ENCODE measurements at regions not wholly inside any gene's neighbourhood (a gene's known extent, or its start where the extent isn't known, plus 50 kb on each side); places are given as distances from the start of the nearest gene placed in this dataset.

GRCh38 chr18:10213526-10213925, 240.9 kb upstream of the APCDD1 start:
- TF ChIP-seq ZBTB20 (tag by site-specific recombination; IDR thresholded peaks at IDR 0.05) (no peak), ZFP3 (tag by site-specific recombination; IDR thresholded peaks at IDR 0.05; ENCODE audit: low read depth) (no peak), ZNF350 (tag by site-specific recombination; IDR thresholded peaks at IDR 0.05) (no peak), ZNF624 (tag by site-specific recombination; IDR thresholded peaks at IDR 0.05) (no peak), PRDM4 (tag by site-specific recombination; IDR thresholded peaks at IDR 0.05) (no peak), HOXA7 (CRISPR knock-in tag; IDR thresholded peaks at IDR 0.05; ENCODE audit: borderline replicate concordance) (no peak), ZNF639 (tag by site-specific recombination; IDR thresholded peaks at IDR 0.05) (no peak), YY1 (tag by site-specific recombination; IDR thresholded peaks at IDR 0.05) (no peak), ZFP41 (tag by site-specific recombination; IDR thresholded peaks at IDR 0.05; ENCODE audit: borderline replicate concordance) (no peak), ZNF48 (tag by site-specific recombination; IDR thresholded peaks at IDR 0.05) (no peak), ZNF341 (tag by site-specific recombination; IDR thresholded peaks at IDR 0.05; ENCODE audit: low read depth) (no peak)
- TF ChIP-seq, protein P1, sequence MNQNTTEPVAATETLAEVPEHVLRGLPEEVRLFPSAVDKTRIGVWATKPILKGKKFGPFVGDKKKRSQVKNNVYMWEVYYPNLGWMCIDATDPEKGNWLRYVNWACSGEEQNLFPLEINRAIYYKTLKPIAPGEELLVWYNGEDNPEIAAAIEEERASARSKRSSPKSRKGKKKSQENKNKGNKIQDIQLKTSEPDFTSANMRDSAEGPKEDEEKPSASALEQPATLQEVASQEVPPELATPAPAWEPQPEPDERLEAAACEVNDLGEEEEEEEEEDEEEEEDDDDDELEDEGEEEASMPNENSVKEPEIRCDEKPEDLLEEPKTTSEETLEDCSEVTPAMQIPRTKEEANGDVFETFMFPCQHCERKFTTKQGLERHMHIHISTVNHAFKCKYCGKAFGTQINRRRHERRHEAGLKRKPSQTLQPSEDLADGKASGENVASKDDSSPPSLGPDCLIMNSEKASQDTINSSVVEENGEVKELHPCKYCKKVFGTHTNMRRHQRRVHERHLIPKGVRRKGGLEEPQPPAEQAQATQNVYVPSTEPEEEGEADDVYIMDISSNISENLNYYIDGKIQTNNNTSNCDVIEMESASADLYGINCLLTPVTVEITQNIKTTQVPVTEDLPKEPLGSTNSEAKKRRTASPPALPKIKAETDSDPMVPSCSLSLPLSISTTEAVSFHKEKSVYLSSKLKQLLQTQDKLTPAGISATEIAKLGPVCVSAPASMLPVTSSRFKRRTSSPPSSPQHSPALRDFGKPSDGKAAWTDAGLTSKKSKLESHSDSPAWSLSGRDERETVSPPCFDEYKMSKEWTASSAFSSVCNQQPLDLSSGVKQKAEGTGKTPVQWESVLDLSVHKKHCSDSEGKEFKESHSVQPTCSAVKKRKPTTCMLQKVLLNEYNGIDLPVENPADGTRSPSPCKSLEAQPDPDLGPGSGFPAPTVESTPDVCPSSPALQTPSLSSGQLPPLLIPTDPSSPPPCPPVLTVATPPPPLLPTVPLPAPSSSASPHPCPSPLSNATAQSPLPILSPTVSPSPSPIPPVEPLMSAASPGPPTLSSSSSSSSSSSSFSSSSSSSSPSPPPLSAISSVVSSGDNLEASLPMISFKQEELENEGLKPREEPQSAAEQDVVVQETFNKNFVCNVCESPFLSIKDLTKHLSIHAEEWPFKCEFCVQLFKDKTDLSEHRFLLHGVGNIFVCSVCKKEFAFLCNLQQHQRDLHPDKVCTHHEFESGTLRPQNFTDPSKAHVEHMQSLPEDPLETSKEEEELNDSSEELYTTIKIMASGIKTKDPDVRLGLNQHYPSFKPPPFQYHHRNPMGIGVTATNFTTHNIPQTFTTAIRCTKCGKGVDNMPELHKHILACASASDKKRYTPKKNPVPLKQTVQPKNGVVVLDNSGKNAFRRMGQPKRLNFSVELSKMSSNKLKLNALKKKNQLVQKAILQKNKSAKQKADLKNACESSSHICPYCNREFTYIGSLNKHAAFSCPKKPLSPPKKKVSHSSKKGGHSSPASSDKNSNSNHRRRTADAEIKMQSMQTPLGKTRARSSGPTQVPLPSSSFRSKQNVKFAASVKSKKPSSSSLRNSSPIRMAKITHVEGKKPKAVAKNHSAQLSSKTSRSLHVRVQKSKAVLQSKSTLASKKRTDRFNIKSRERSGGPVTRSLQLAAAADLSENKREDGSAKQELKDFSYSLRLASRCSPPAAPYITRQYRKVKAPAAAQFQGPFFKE (tag by site-specific recombination; IDR thresholded peaks at IDR 0.05; ENCODE audit: borderline replicate concordance), result no peak
- TF ChIP-seq, protein P2, sequence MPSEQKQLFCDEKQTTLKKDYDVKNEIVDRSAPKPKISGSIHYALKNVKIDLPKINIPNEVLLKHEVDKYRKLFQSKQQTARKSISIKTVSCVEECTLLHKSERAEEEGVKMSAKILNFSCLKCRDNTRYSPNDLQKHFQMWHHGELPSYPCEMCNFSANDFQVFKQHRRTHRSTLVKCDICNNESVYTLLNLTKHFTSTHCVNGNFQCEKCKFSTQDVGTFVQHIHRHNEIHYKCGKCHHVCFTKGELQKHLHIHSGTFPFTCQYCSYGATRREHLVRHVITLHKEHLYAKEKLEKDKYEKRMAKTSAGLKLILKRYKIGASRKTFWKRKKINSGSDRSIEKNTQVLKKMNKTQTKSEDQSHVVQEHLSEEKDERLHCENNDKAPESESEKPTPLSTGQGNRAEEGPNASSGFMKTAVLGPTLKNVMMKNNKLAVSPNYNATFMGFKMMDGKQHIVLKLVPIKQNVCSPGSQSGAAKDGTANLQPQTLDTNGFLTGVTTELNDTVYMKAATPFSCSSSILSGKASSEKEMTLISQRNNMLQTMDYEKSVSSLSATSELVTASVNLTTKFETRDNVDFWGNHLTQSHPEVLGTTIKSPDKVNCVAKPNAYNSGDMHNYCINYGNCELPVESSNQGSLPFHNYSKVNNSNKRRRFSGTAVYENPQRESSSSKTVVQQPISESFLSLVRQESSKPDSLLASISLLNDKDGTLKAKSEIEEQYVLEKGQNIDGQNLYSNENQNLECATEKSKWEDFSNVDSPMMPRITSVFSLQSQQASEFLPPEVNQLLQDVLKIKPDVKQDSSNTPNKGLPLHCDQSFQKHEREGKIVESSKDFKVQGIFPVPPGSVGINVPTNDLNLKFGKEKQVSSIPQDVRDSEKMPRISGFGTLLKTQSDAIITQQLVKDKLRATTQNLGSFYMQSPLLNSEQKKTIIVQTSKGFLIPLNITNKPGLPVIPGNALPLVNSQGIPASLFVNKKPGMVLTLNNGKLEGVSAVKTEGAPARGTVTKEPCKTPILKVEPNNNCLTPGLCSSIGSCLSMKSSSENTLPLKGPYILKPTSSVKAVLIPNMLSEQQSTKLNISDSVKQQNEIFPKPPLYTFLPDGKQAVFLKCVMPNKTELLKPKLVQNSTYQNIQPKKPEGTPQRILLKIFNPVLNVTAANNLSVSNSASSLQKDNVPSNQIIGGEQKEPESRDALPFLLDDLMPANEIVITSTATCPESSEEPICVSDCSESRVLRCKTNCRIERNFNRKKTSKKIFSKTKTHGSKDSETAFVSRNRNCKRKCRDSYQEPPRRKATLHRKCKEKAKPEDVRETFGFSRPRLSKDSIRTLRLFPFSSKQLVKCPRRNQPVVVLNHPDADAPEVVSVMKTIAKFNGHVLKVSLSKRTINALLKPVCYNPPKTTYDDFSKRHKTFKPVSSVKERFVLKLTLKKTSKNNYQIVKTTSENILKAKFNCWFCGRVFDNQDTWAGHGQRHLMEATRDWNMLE (tag by site-specific recombination; conservative IDR thresholded peaks at IDR 0.05; ENCODE audit: low read depth), result no peak
- TF ChIP-seq, protein P3, sequence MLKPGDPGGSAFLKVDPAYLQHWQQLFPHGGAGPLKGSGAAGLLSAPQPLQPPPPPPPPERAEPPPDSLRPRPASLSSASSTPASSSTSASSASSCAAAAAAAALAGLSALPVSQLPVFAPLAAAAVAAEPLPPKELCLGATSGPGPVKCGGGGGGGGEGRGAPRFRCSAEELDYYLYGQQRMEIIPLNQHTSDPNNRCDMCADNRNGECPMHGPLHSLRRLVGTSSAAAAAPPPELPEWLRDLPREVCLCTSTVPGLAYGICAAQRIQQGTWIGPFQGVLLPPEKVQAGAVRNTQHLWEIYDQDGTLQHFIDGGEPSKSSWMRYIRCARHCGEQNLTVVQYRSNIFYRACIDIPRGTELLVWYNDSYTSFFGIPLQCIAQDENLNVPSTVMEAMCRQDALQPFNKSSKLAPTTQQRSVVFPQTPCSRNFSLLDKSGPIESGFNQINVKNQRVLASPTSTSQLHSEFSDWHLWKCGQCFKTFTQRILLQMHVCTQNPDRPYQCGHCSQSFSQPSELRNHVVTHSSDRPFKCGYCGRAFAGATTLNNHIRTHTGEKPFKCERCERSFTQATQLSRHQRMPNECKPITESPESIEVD (tag by site-specific recombination; IDR thresholded peaks at IDR 0.05), result no peak
- Histone ChIP-seq H3K27ac (ENCODE audit: extremely low read depth, low read depth, low read length) (no peak overlapping the region), H3K36me3 (ENCODE audit: control insufficient read depth in 2 of 2, insufficient read depth in 1 of 2, low read length in 2 of 2) (no peaks in the 10 kb centered on the region), H3K9me3 (ENCODE audit: control insufficient read depth, insufficient read depth, low read depth, low read length) (no peaks in the 10 kb centered on the region), H3K4me1 (ENCODE audit: control insufficient read depth, insufficient read depth, low read length) (no peaks in the 10 kb centered on the region), H3K4me3 (ENCODE audit: low read depth, low read length) (no peak overlapping the region)
- ChIA-PET POLR2A (no interaction called here), CTCF (interaction anchor here (0.6 kb wide), 1 partner anchor 105 kb away, joined by 3 read pairs; no protein-coding TSS in a partner anchor)
